Bronchial epithelial cell (primary cell): ENCODE measurements at regions not wholly inside any gene's neighbourhood (a gene's known extent, or its start where the extent isn't known, plus 50 kb on each side); places are given as distances from the start of the nearest gene placed in this dataset.

ENCODE experiments used
- DNase-seq: peaks from one replicate; pipeline ENCODE4 v3.0.0-alpha.2; 2010; ENCODE audit warnings: low read depth
- FAIRE-seq: peaks from 2 replicates; lab custom pipeline; 2011; peaks lifted over from hg19 to GRCh38; lab: Jason Lieb, UNC
- H3K27me3 ChIP-seq: 2 replicates; pipeline ENCODE4 v1.5.1; 2011; ENCODE audit warnings: low read length; ENCODE audit not compliant: control insufficient read depth, insufficient read depth
- H3K36me3 ChIP-seq: 2 replicates; pipeline ENCODE4 v1.5.1; 2011; ENCODE audit warnings: low read length; ENCODE audit not compliant: control insufficient read depth, insufficient read depth
- H3K4me3 ChIP-seq: 2 replicates; pipeline ENCODE4 v1.5.1; 2011; ENCODE audit warnings: mild to moderate bottlenecking, low read depth, low read length, control low read depth
- CTCF ChIP-seq: IDR thresholded peaks from 2 replicates; pipeline ENCODE4 v1.5.1; 2011; ENCODE audit warnings: mild to moderate bottlenecking, moderate library complexity, low read length, control low read depth, inconsistent platforms; ENCODE audit not compliant: insufficient read depth, severe bottlenecking

- Histone ChIP-seq H3K36me3 (no peaks in the 10 kb centered on the region), H3K27me3 (peaks cover 12% of the 10 kb centered on the region), H3K4me3 (no peak overlapping the region)
- no peak for TF ChIP-seq CTCF
- FAIRE-seq, result no peak
- DNase-seq, result no peak
These were observed 51.9 kb upstream of the RMP24 start for GRCh38 chr18:35920623-35921022.
